PFSK-1 (cell line): ENCODE measurements at regions not wholly inside any gene's neighbourhood (a gene's known extent, or its start where the extent isn't known, plus 50 kb on each side); places are given as distances from the start of the nearest gene placed in this dataset.

Experiments used
- FOXP2 ChIP-seq: optimal IDR thresholded peaks from 2 replicates; pipeline ENCODE3; 2011; ENCODE audit warnings: borderline replicate concordance, control low read depth, inconsistent platforms; ENCODE audit not compliant: insufficient read depth; ENCODE audit errors: extremely low read length, extremely low read depth
- POLR2AphosphoS5 ChIP-seq: IDR thresholded peaks from 2 replicates; pipeline ENCODE4 v1.6.1; 2012; ENCODE audit warnings: low read depth, mild to moderate bottlenecking, control low read depth, low read length, moderate library complexity
- REST ChIP-seq, 2 experiments: IDR thresholded peaks; 2 replicates each; pipeline versions ENCODE4 v1.6.1 to v1.8.0; 2011 to 2012; ENCODE audit warnings: low read depth in 2 of 2, low read length in 2 of 2, control low read depth in 1 of 2, inconsistent platforms in 1 of 2, mild to moderate bottlenecking in 1 of 2, moderate library complexity in 1 of 2; ENCODE audit not compliant: insufficient read depth in 1 of 2
- SIN3A ChIP-seq: IDR thresholded peaks from 2 replicates; pipeline ENCODE4 v1.6.1; 2012; ENCODE audit warnings: mild to moderate bottlenecking, low read length, moderate library complexity, borderline replicate concordance; ENCODE audit not compliant: insufficient read depth
- TAF1 ChIP-seq: IDR thresholded peaks from 2 replicates; pipeline ENCODE4 v1.6.1; 2012; ENCODE audit warnings: low read length, control low read depth, borderline replicate concordance; ENCODE audit not compliant: insufficient read depth

GRCh38 chr13:82593239-82593638 lies 1289.0 kb downstream of the SLITRK1 start:
- TF ChIP-seq SIN3A (no peak), POLR2AphosphoS5 (no peak), REST (IDR thresholded peaks at IDR 0.05; ENCODE audit: insufficient read depth in 1 of 2, low read depth in 2 of 2, low read length in 2 of 2) (no peak), TAF1 (no peak), FOXP2 (no peak)

- no peak for TF ChIP-seq FOXP2
- no peak for TF ChIP-seq TAF1
- TF ChIP-seq POLR2AphosphoS5, result no peak
- TF ChIP-seq REST (IDR thresholded peaks at IDR 0.05; ENCODE audit: insufficient read depth in 1 of 2, low read depth in 2 of 2, low read length in 2 of 2), result no peak
These were observed 1310.6 kb downstream of the SLITRK1 start for GRCh38 chr13:82571653-82572052.

GRCh38 chr13:82569581-82569980 lies 1312.7 kb downstream of the SLITRK1 start:
- TF ChIP-seq FOXP2, result no peak
- TF ChIP-seq TAF1, result no peak
- no peak for TF ChIP-seq SIN3A
- no peak for TF ChIP-seq POLR2AphosphoS5
- TF ChIP-seq REST (IDR thresholded peaks at IDR 0.05; ENCODE audit: insufficient read depth in 1 of 2, low read depth in 2 of 2, low read length in 2 of 2), result no peak

- TF ChIP-seq TAF1 (no peak), POLR2AphosphoS5 (no peak), SIN3A (no peak), REST (IDR thresholded peaks at IDR 0.05; ENCODE audit: insufficient read depth in 1 of 2, low read depth in 2 of 2, low read length in 2 of 2) (no peak), FOXP2 (no peak)
These were observed 1315.4 kb downstream of the SLITRK1 start for GRCh38 chr13:82566864-82567263.

GRCh38 chr13:82565201-82565600 lies 1317.1 kb downstream of the SLITRK1 start:
- TF ChIP-seq FOXP2 (no peak), POLR2AphosphoS5 (no peak), REST (IDR thresholded peaks at IDR 0.05; ENCODE audit: insufficient read depth in 1 of 2, low read depth in 2 of 2, low read length in 2 of 2) (no peak), SIN3A (no peak), TAF1 (no peak)
